NCI-H2107 treated with DMSO at 0.1 percent for 48 hours (cell line): ENCODE measurements at regions not wholly inside any gene's neighbourhood (a gene's known extent, or its start where the extent isn't known, plus 50 kb on each side); places are given as distances from the start of the nearest gene placed in this dataset.
A peak's percentile ranks its signal among the peaks of the same experiment; 100 is the strongest.

Experiments used
- DNase-seq: peaks from one replicate; lab custom pipeline; 2025; ENCODE audit not compliant: unreplicated experiment; lab: John Stamatoyannopoulos, UW

- DNase-seq = no peak
Measured at GRCh38 chr14:84180336-84180735, 1349.6 kb upstream of the FLRT2 start.

- peak; percentile 9 for DNase-seq
Measured at GRCh38 chr14:84181072-84181471, 1348.9 kb upstream of the FLRT2 start.

GRCh38 chr14:84195514-84195913, 1334.4 kb upstream of the FLRT2 start:
- no peak for DNase-seq

- DNase-seq = no peak
Measured at GRCh38 chr14:84197704-84198103, 1332.2 kb upstream of the FLRT2 start.

- no peak for DNase-seq
Measured at GRCh38 chr14:84202486-84202885, 1327.5 kb upstream of the FLRT2 start.

- DNase-seq = no peak
Measured at GRCh38 chr14:84203896-84204295, 1326.0 kb upstream of the FLRT2 start.

- DNase-seq = no peak
Measured at GRCh38 chr14:84208451-84208850, 1321.5 kb upstream of the FLRT2 start.

GRCh38 chr14:84209031-84209430, 1320.9 kb upstream of the FLRT2 start:
- DNase-seq = no peak

GRCh38 chr14:84217066-84217465, 1312.9 kb upstream of the FLRT2 start:
- DNase-seq = no peak

- no peak for DNase-seq
Measured at GRCh38 chr14:84225268-84225667, 1304.7 kb upstream of the FLRT2 start.

- no peak for DNase-seq
Measured at GRCh38 chr14:84228702-84229101, 1301.2 kb upstream of the FLRT2 start.

- no peak for DNase-seq
Measured at GRCh38 chr14:84234281-84234680, 1295.7 kb upstream of the FLRT2 start.

- DNase-seq = no peak
Measured at GRCh38 chr14:84236290-84236689, 1293.7 kb upstream of the FLRT2 start.

GRCh38 chr14:84237881-84238280, 1292.1 kb upstream of the FLRT2 start:
- DNase-seq = no peak

- DNase-seq = no peak
Measured at GRCh38 chr14:84247693-84248092, 1282.3 kb upstream of the FLRT2 start.

- no peak for DNase-seq
Measured at GRCh38 chr14:84250893-84251292, 1279.1 kb upstream of the FLRT2 start.

GRCh38 chr14:84251411-84252115, 1278.4 kb upstream of the FLRT2 start:
- no peak for DNase-seq

- no peak for DNase-seq
Measured at GRCh38 chr14:84252706-84253105, 1277.2 kb upstream of the FLRT2 start.

- no peak for DNase-seq
Measured at GRCh38 chr14:84253326-84253725, 1276.6 kb upstream of the FLRT2 start.

GRCh38 chr14:84254290-84254689, 1275.7 kb upstream of the FLRT2 start:
- no peak for DNase-seq

- no peak for DNase-seq
Measured at GRCh38 chr14:84262932-84263331, 1267.0 kb upstream of the FLRT2 start.

GRCh38 chr14:84272290-84272721, 1257.6 kb upstream of the FLRT2 start:
- no peak for DNase-seq

GRCh38 chr14:84273181-84273580, 1256.8 kb upstream of the FLRT2 start:
- no peak for DNase-seq
